ENCODE measurements at regions not wholly inside any gene's neighbourhood (a gene's known extent, or its start where the extent isn't known, plus 50 kb on each side); places are given as distances from the start of the nearest gene placed in this dataset.

DNA sequence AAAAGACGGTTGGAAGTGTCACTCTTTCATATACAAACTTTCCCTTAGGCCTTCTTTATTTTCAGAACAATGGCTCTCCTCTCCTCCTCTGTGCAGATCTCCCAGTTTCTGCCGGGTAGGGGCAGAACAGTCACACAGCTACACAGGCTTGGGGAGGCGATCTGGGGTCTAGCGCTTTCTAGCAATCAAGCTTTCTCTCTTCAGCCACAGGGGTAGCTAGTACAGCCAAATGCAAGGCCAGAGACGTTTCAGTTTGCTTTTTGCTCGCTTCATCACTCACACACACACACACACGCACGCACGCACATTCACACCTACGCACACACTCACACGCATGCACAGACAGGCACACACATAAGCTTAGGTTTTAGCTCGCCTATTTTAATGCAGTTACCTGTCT, 104.3 kb downstream of the SPATA19 start:
- Mint-ChIP-seq H3K4me1 (no peaks in the 10 kb centered on the region), H3K36me3 (no peaks in the 10 kb centered on the region), H3K4me3 (no peak overlapping the region), H3K27ac (no peak overlapping the region), H3K9me3 (peaks cover 1 to 14% (median 6%) of the 10 kb centered on the region in 7 donors), H3K27me3 (no peaks in the 10 kb centered on the region)
- DNase-seq (no peak), ATAC-seq (ENCODE audit: low read depth in 2 of 2) (no peak)

DNA sequence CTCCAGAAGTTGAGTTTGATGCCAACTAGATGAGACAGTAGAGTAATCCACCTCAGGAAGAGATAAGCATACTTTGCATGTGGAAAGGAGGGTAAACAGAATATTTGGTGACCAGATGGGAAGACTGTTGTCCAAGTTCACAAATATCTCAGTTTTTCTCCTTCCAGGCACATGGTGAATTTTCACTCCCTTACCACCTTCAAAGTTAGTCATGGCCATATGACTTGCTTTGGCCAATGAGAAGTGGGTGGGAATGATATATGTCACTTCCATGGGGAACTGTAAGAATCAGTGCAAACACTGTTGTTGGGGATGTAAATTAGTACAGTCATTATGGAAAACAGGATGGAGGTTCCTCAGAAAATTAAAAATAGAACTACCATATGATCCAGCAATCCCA, 105.8 kb downstream of the SPATA19 start:
- no peak for ATAC-seq (ENCODE audit: low read depth in 2 of 2)
- Mint-ChIP-seq H3K36me3 (no peaks in the 10 kb centered on the region), H3K27ac (no peak overlapping the region), H3K27me3 (peaks cover 0 to 5% (median 0%) of the 10 kb centered on the region in 3 donors), H3K4me1 (no peaks in the 10 kb centered on the region), H3K4me3 (no peak overlapping the region), H3K9me3 (peaks cover 1 to 14% (median 6%) of the 10 kb centered on the region in 7 donors)
- no peak for DNase-seq

- no peaks in the 10 kb centered on the region for H3K36me3 Mint-ChIP-seq
- no peaks in the 10 kb centered on the region for H3K4me1 Mint-ChIP-seq
- H3K27me3 Mint-ChIP-seq, result peaks cover 0 to 7% (median 0%) of the 10 kb centered on the region in 3 donors
- H3K9me3 Mint-ChIP-seq, result peaks cover 1 to 14% (median 6%) of the 10 kb centered on the region in 7 donors
- no peak overlapping the region for H3K27ac Mint-ChIP-seq
- DNase-seq (no peak), ATAC-seq (ENCODE audit: low read depth in 2 of 2) (no peak)
- H3K4me3 Mint-ChIP-seq, result no peak overlapping the region
Measured at GRCh38 chr11:133738624-133739023, 106.7 kb downstream of the SPATA19 start.

GRCh38 chr11:133733631-133734030, 111.7 kb downstream of the SPATA19 start:
- H3K9me3 Mint-ChIP-seq, result peaks cover 0 to 16% (median 4%) of the 10 kb centered on the region in 7 donors
- ATAC-seq (ENCODE audit: low read depth in 2 of 2) (no peak), DNase-seq (no peak)
- H3K36me3 Mint-ChIP-seq, result no peaks in the 10 kb centered on the region
- no peaks in the 10 kb centered on the region for H3K4me1 Mint-ChIP-seq
- H3K27me3 Mint-ChIP-seq, result peaks cover 0 to 11% (median 8%) of the 10 kb centered on the region in 3 donors
- H3K27ac Mint-ChIP-seq, result peak overlapping the region in 1 of 6 donors; percentile 9
- no peak overlapping the region for H3K4me3 Mint-ChIP-seq

GRCh38 chr11:133732109-133732674, 113.1 kb downstream of the SPATA19 start:
- no peaks in the 10 kb centered on the region for H3K36me3 Mint-ChIP-seq
- no peaks in the 10 kb centered on the region for H3K4me1 Mint-ChIP-seq
- H3K27me3 Mint-ChIP-seq, result peaks cover 0 to 11% (median 8%) of the 10 kb centered on the region in 3 donors
- H3K9me3 Mint-ChIP-seq, result peaks cover 0 to 12% (median 1%) of the 10 kb centered on the region in 7 donors
- DNase-seq (no peak), ATAC-seq (ENCODE audit: low read depth in 2 of 2) (no peak)
- no peak overlapping the region for H3K4me3 Mint-ChIP-seq
- no peak overlapping the region for H3K27ac Mint-ChIP-seq

- Mint-ChIP-seq H3K27me3 (peaks cover 0 to 8% (median 4%) of the 10 kb centered on the region in 3 donors), H3K4me1 (no peaks in the 10 kb centered on the region), H3K9me3 (peaks cover 0 to 12% (median 3%) of the 10 kb centered on the region in 7 donors), H3K27ac (no peak overlapping the region), H3K36me3 (no peaks in the 10 kb centered on the region), H3K4me3 (peak overlapping the region in 1 of 8 donors; percentile 16)
- DNase-seq (no peak), ATAC-seq (ENCODE audit: low read depth in 2 of 2) (no peak)
Measured at GRCh38 chr11:133727774-133728173, 117.5 kb downstream of the SPATA19 start.

DNA sequence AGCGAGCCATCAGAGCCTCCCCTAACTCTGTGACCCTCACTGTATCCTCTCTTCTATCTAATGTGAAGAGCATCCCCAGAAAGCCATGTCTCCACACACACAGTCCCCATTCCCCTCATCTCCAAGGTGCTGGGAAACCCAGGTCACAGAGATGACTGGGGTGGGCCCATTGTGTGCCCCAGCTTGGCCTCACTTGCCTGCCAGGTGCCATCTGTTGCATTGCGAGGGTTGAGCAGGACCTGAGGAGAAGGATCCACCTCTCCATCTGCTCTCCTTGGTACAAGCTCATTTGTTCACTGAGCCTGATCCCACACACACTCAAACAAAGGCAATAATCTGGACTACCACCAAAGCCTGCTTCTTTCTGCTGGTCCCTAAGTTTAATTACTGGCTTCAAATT, 118.8 kb downstream of the SPATA19 start:
- ATAC-seq (ENCODE audit: low read depth in 2 of 2), result no peak
- H3K36me3 Mint-ChIP-seq, result no peaks in the 10 kb centered on the region
- peaks cover 0 to 8% (median 0%) of the 10 kb centered on the region in 3 donors for H3K27me3 Mint-ChIP-seq
- H3K4me3 Mint-ChIP-seq, result no peak overlapping the region
- no peak overlapping the region for H3K27ac Mint-ChIP-seq
- H3K4me1 Mint-ChIP-seq, result no peaks in the 10 kb centered on the region
- no peak for DNase-seq
- peaks cover 0 to 15% (median 3%) of the 10 kb centered on the region in 7 donors for H3K9me3 Mint-ChIP-seq

- no peaks in the 10 kb centered on the region for H3K36me3 Mint-ChIP-seq
- no peaks in the 10 kb centered on the region for H3K4me1 Mint-ChIP-seq
- peaks cover 0 to 12% (median 3%) of the 10 kb centered on the region in 7 donors for H3K9me3 Mint-ChIP-seq
- ATAC-seq (ENCODE audit: low read depth in 2 of 2) (no peak), DNase-seq (no peak)
- H3K4me3 Mint-ChIP-seq, result no peak overlapping the region
- no peaks in the 10 kb centered on the region for H3K27me3 Mint-ChIP-seq
- H3K27ac Mint-ChIP-seq, result no peak overlapping the region
Measured at GRCh38 chr11:133724116-133724515, 121.2 kb downstream of the SPATA19 start.

GRCh38 chr11:133723056-133723455, 122.3 kb downstream of the SPATA19 start:
- DNase-seq (no peak), ATAC-seq (ENCODE audit: low read depth in 2 of 2) (no peak)
- peaks cover 0 to 12% (median 3%) of the 10 kb centered on the region in 7 donors for H3K9me3 Mint-ChIP-seq
- H3K4me1 Mint-ChIP-seq, result no peaks in the 10 kb centered on the region
- H3K27ac Mint-ChIP-seq, result no peak overlapping the region
- no peaks in the 10 kb centered on the region for H3K36me3 Mint-ChIP-seq
- no peaks in the 10 kb centered on the region for H3K27me3 Mint-ChIP-seq
- no peak overlapping the region for H3K4me3 Mint-ChIP-seq

DNA sequence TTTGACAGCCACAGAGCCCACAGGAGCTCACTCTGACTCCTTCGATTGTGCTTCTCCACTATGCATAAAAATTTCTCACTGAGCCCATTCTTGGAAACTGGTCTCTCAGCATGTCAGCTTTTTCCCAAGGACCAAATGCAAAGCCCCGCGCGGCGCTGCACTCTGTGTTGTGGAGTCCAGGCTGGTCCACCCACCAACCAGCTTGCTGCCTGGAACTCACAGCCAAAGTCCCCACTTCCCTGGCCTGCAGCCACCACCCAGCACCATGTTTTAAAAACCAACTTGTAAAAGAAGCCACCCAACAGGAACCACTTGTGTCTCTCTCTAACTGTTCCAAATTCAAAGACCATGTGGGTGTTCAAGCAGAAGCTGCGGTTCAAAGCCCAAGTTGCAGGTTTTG, 124.4 kb downstream of the SPATA19 start:
- no peak for ATAC-seq (ENCODE audit: low read depth in 2 of 2)
- Mint-ChIP-seq H3K27me3 (peaks cover 0 to 7% (median 0%) of the 10 kb centered on the region in 3 donors), H3K4me1 (no peaks in the 10 kb centered on the region), H3K36me3 (no peaks in the 10 kb centered on the region), H3K27ac (no peak overlapping the region), H3K9me3 (peaks cover 0 to 8% (median 2%) of the 10 kb centered on the region in 7 donors), H3K4me3 (no peak overlapping the region)
- DNase-seq, result no peak

GRCh38 chr11:133719532-133720235, 125.6 kb downstream of the SPATA19 start:
- no peak for ATAC-seq (ENCODE audit: low read depth in 2 of 2)
- no peak overlapping the region for H3K27ac Mint-ChIP-seq
- H3K4me3 Mint-ChIP-seq, result no peak overlapping the region
- H3K9me3 Mint-ChIP-seq, result peaks cover 0 to 4% (median 2%) of the 10 kb centered on the region in 7 donors
- no peaks in the 10 kb centered on the region for H3K36me3 Mint-ChIP-seq
- DNase-seq, result no peak
- no peaks in the 10 kb centered on the region for H3K4me1 Mint-ChIP-seq
- peaks cover 0 to 11% (median 0%) of the 10 kb centered on the region in 3 donors for H3K27me3 Mint-ChIP-seq

GRCh38 chr11:133718831-133719230, 126.5 kb downstream of the SPATA19 start:
- H3K4me3 Mint-ChIP-seq, result no peak overlapping the region
- peaks cover 0 to 4% (median 0%) of the 10 kb centered on the region in 7 donors for H3K9me3 Mint-ChIP-seq
- DNase-seq (no peak), ATAC-seq (ENCODE audit: low read depth in 2 of 2) (no peak)
- peaks cover 0 to 11% (median 0%) of the 10 kb centered on the region in 3 donors for H3K27me3 Mint-ChIP-seq
- no peaks in the 10 kb centered on the region for H3K36me3 Mint-ChIP-seq
- H3K27ac Mint-ChIP-seq, result no peak overlapping the region
- no peaks in the 10 kb centered on the region for H3K4me1 Mint-ChIP-seq

GRCh38 chr11:133718238-133718637, 127.1 kb downstream of the SPATA19 start:
- H3K4me1 Mint-ChIP-seq, result no peaks in the 10 kb centered on the region
- H3K9me3 Mint-ChIP-seq, result peaks cover 0 to 4% (median 0%) of the 10 kb centered on the region in 7 donors
- no peak overlapping the region for H3K27ac Mint-ChIP-seq
- no peak overlapping the region for H3K4me3 Mint-ChIP-seq
- H3K27me3 Mint-ChIP-seq, result peaks cover 0 to 11% (median 0%) of the 10 kb centered on the region in 3 donors
- H3K36me3 Mint-ChIP-seq, result no peaks in the 10 kb centered on the region
- DNase-seq (no peak), ATAC-seq (ENCODE audit: low read depth in 2 of 2) (no peak)

GRCh38 chr11:133716602-133717001, 128.7 kb downstream of the SPATA19 start:
- no peak for ATAC-seq (ENCODE audit: low read depth in 2 of 2)
- peaks cover 0 to 6% (median 0%) of the 10 kb centered on the region in 7 donors for H3K9me3 Mint-ChIP-seq
- H3K27ac Mint-ChIP-seq, result peak overlapping the region in 1 of 6 donors; percentile 12

More at GRCh38 chr11:133716602-133717001, 128.7 kb downstream of the SPATA19 start:
- Mint-ChIP-seq H3K4me3 (peak overlapping the region in 2 of 8 donors; percentile 8 to 54), H3K36me3 (no peaks in the 10 kb centered on the region), H3K27me3 (peaks cover 0 to 11% (median 0%) of the 10 kb centered on the region in 3 donors), H3K4me1 (no peaks in the 10 kb centered on the region)
- DNase-seq, result no peak
